ENCODE measurements at regions not wholly inside any gene's neighbourhood (a gene's known extent, or its start where the extent isn't known, plus 50 kb on each side); places are given as distances from the start of the nearest gene placed in this dataset.

DNA sequence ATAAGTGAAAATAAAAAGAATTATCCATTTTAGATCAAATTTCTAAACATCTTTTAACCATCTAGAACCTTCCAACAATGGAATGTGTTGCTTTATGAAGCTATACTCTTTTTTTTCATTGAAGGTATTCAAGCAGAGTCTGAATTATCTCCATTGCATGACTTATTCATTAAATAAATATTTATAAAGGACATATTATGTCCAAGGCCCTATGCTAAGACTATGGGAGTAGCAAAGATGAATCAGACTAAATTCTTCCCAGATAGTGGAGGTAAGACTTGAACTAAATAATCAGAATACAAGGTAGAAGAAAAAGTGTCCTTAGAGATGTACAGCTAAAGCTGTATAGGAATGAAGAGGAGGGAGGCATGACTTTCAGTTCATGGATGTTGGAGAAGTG, 215.5 kb upstream of the RGMB start:
- no peak overlapping the region for H3K27ac ChIP-seq
- TF ChIP-seq ZFX (IDR thresholded peaks at IDR 0.05), result no peak
- TF ChIP-seq, protein P1, sequence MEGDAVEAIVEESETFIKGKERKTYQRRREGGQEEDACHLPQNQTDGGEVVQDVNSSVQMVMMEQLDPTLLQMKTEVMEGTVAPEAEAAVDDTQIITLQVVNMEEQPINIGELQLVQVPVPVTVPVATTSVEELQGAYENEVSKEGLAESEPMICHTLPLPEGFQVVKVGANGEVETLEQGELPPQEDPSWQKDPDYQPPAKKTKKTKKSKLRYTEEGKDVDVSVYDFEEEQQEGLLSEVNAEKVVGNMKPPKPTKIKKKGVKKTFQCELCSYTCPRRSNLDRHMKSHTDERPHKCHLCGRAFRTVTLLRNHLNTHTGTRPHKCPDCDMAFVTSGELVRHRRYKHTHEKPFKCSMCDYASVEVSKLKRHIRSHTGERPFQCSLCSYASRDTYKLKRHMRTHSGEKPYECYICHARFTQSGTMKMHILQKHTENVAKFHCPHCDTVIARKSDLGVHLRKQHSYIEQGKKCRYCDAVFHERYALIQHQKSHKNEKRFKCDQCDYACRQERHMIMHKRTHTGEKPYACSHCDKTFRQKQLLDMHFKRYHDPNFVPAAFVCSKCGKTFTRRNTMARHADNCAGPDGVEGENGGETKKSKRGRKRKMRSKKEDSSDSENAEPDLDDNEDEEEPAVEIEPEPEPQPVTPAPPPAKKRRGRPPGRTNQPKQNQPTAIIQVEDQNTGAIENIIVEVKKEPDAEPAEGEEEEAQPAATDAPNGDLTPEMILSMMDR (conservative IDR thresholded peaks at IDR 0.05), result no peak

DNA sequence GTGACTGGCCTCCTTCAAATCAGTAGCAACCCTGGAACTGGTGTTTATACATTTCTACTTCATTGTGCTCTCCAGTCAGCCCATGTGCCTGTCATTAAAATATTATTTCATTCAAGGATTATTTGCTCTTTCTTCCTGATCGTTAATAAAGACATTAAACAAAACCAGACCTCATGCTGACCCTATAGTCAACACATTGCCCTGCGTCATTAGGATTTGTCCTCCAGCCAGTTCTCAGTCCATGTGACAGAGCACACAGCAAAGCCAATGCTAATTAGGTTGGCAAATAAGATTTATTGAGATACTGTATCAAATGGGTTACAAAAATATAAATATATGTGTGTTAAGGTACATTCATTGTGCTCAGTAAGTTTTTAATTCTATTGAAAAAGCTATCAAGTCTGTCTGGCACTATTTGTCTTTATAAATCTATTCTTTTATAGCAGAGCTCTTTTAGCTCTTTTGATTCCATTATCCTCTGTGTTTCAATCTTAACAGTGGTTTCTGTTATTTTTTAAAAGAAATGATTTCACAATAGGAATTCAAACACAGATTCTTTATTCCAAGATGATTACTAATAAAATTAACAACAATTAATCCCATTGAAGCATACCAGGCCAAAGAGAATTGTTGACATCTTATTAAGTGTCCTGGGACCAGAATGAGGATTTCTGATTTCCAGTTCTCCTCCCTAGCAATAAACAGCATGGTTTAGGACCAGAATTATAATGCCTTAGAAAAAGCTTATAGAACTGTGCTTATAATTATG, 209.4 kb upstream of the RGMB start:
- TF ChIP-seq, protein P1 (conservative IDR thresholded peaks at IDR 0.05), result no peak
- no peak for TF ChIP-seq ZFX (IDR thresholded peaks at IDR 0.05)
- no peak overlapping the region for H3K27ac ChIP-seq

DNA sequence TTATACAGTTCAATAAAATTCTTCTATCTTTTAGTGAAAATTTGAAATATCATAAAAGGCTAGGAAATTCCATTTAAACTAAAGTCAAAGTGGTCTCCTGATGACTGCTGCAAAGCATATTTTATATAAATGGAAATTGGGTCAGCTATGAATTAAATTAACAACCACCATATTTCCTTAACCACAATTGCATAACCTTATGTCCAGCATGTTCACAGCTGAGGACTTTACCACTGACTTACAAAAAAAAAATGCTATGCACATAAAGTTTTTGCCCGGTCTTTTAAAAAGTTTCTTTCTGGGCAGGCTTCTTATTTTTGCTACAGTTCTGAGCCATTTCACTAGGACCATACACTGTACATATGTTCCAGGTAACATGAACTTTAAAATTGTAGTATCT, 208.6 kb upstream of the RGMB start:
- no peak for TF ChIP-seq ZFX (IDR thresholded peaks at IDR 0.05)
- TF ChIP-seq, protein P1 (conservative IDR thresholded peaks at IDR 0.05), result no peak
- no peak overlapping the region for H3K27ac ChIP-seq

DNA sequence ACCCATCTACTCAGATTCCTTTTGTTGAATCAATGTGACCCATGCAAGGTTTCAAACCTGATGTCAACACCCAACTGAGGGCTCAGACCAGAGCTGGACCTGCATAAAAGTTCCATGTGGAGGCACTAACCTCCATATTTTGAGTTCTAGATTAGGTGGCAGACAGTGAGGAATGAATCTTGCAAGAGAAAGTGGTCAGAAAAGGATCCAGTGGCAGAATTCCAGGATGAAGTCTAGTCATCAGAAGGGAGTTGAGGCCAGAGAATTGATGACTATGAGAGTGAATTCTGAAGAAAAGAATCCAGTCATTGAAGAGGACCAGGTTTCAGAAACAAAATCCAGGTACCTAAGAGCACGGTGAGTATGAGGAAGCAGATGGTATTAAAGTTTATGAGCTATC, 205.1 kb upstream of the RGMB start:
- H3K27ac ChIP-seq, result no peak overlapping the region
- TF ChIP-seq, protein P1 (conservative IDR thresholded peaks at IDR 0.05), result no peak
- TF ChIP-seq ZFX (IDR thresholded peaks at IDR 0.05), result no peak

DNA sequence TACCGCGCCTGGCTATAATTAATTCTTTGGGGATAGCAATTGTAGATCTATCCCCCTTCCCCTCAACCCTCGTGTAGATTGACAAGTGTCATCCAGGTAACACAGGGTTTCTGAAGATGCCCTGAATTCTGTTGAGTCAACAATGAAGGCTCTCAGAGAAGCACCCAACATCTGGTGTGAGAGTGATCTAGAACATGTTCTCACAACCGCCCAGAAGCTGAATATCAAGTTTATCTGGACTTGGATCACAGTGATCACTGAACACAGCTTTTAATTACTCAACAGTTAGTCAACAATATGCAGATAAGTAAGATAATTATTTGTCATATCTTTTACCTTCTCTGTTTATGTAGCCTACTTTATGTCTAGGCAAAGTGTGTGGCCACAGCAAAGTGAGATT, 204.2 kb upstream of the RGMB start:
- no peak overlapping the region for H3K27ac ChIP-seq
- TF ChIP-seq, protein P1 (conservative IDR thresholded peaks at IDR 0.05), result no peak
- no peak for TF ChIP-seq ZFX (IDR thresholded peaks at IDR 0.05)

DNA sequence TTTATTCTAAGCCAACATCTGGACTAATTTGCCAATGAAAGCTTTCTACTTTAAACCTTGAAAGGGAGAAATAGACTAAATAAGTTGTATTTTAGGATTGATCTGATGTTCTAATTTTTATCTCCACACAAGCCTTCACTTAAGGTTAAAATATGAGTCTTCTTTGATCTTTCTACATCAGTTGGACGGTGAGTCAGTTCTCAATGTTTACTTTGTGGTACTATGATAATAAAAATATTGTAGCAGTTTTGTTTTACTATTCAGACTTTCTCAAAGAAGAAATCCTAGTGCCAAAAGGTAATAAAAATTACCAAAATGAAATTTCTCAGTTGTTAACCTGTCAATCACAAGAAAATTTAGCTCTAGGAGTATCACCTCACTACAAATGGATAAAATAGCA, 203.5 kb upstream of the RGMB start:
- H3K27ac ChIP-seq, result no peak overlapping the region
- TF ChIP-seq, protein P1 (conservative IDR thresholded peaks at IDR 0.05), result no peak
- TF ChIP-seq ZFX (IDR thresholded peaks at IDR 0.05), result no peak

DNA sequence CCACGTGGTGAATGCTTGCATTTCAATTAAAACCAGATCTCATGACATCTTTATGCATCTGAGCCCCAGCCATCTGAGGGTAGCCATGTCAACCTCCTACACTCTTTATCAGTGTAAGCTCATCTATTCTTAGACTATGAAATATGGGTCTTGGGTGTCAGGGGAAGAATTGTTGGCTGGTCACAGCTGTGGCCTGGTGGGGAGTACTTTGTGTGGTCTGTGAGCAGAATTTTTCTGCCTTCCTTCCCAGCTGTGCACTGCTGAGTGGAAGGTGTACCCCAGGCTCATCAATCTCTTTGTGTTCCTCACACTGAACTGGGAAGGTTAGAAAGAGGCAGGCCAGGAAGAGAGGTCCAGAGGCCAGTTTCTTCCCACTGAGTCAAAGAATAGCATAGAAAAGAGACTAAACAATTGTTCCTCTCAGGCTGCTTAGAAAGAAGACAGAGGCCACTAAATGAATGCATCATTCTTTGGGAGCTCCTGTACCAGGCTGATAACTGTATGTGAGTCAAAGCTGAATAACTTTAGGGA, 202.7 kb upstream of the RGMB start:
- H3K27ac ChIP-seq, result no peak overlapping the region
- TF ChIP-seq, protein P1 (conservative IDR thresholded peaks at IDR 0.05), result no peak
- TF ChIP-seq ZFX (IDR thresholded peaks at IDR 0.05), result no peak

All from C4-2B (cell line).